K562 (cell line): ENCODE measurements at regions not wholly inside any gene's neighbourhood (a gene's known extent, or its start where the extent isn't known, plus 50 kb on each side); places are given as distances from the start of the nearest gene placed in this dataset.

Source experiments
- ATAC-seq: fragments of 200-7000 bp; cut with Tn5 transposase; 3 replicates; pipeline ENCODE4 v1.9.1; 2020; ENCODE audit warnings: moderate library complexity
- BruUV-seq: library from RNA; stranded (reverse); fragments of 400-500 nt; replicated peaks from 2 replicates; lab custom pipeline; 2021; lab: Mats Ljungman, UMichigan
- CTCF ChIA-PET: fragments of 300-600 bp; formaldehyde crosslinking; extraction: SDS; loops from one replicate; lab custom pipeline; 2021; ENCODE audit warnings: low intra/inter-chr PET ratio; lab: Yijun Ruan, JAX
- POLR2A ChIA-PET: fragments of 300-600, 350-650 bp; sonication (Branson Sonifier 250); formaldehyde crosslinking; extraction: SDS; loops from one replicate; lab custom pipeline; 2021; ENCODE audit warnings: antibody characterized with exemption, inconsistent platforms; lab: Yijun Ruan, JAX
- DNase-seq, 4 experiments: peaks; one replicate each; pipeline versions ENCODE4 v3.0.0 to v3.0.0-alpha.2; 2011 to 2018; ENCODE audit warnings: low spot score in 3 of 4, mixed read lengths in 3 of 4; ENCODE audit errors: extremely low read depth in 1 of 4
- FAIRE-seq: peaks from 2 replicates; lab custom pipeline; 2011; peaks lifted over from hg19 to GRCh38; lab: Jason Lieb, UNC
- H2AFZ ChIP-seq: 2 replicates; pipeline ENCODE4 v1.6.0; 2011; ENCODE audit warnings: low read depth, low read length, control low read depth, inconsistent platforms
- H3K27ac ChIP-seq: fragments of 200-600 bp; 3 replicates; pipeline ENCODE4 v1.8.0; 2011; ENCODE audit warnings: low read depth, mild to moderate bottlenecking, control low read depth, inconsistent platforms, low read length, moderate library complexity, mixed read lengths; ENCODE audit errors: extremely low read depth
- H3K27me3 ChIP-seq, 2 experiments: fragments of 300-600 bp in 1 of 2; 2 replicates in 1 of 2; 3 replicates in 1 of 2; pipeline versions ENCODE4 v1.6.0 to v1.8.0; 2011; ENCODE audit warnings: inconsistent platforms in 2 of 2, low read length in 2 of 2, mild to moderate bottlenecking in 1 of 2, mixed read lengths in 1 of 2, moderate library complexity in 1 of 2; ENCODE audit not compliant: control insufficient read depth in 2 of 2, insufficient read depth in 2 of 2
- H3K36me3 ChIP-seq: fragments of 300-600 bp; 3 replicates; pipeline ENCODE4 v1.8.0; 2011; ENCODE audit warnings: mild to moderate bottlenecking, low read length, inconsistent platforms; ENCODE audit not compliant: control insufficient read depth, insufficient read depth
- H3K4me1 ChIP-seq, 2 experiments: fragments of 200-600 bp in 1 of 2; replicated peaks in 1 of 2; 2 replicates in 1 of 2; 3 replicates in 1 of 2; pipeline versions ENCODE4 v1.5.1 to v1.8.0; 2011; ENCODE audit warnings: inconsistent platforms in 2 of 2, low read length in 2 of 2, mild to moderate bottlenecking in 1 of 2, mixed read lengths in 1 of 2, moderate library complexity in 1 of 2; ENCODE audit not compliant: control insufficient read depth in 2 of 2, insufficient read depth in 2 of 2
- H3K4me2 ChIP-seq: 2 replicates; pipeline ENCODE4 v1.6.1; 2011; ENCODE audit warnings: low read length, control low read depth, inconsistent platforms, mixed read lengths; ENCODE audit not compliant: insufficient read depth
- H3K4me3 ChIP-seq: fragments of 200-600 bp; sonication (generic), shearing (Covaris generic); 2 replicates; pipeline ENCODE4 v1.5.1; 2016; ENCODE audit warnings: control low read depth, inconsistent platforms
- H3K79me2 ChIP-seq: fragments of 200-600 bp; 3 replicates; pipeline ENCODE4 v1.8.0; 2011; ENCODE audit warnings: low read length, inconsistent platforms; ENCODE audit not compliant: control insufficient read depth, insufficient read depth
- H3K9ac ChIP-seq, 2 experiments: 2 replicates each; pipeline versions ENCODE4 v1.6.0 to v1.6.1; 2011; ENCODE audit warnings: low read depth in 2 of 2, low read length in 2 of 2, control low read depth in 1 of 2, inconsistent platforms in 1 of 2, mild to moderate bottlenecking in 1 of 2, mixed read lengths in 1 of 2; ENCODE audit not compliant: insufficient read depth in 1 of 2
- H3K9me1 ChIP-seq: one replicate; pipeline ENCODE4 v1.6.0; 2011; ENCODE audit warnings: inconsistent platforms, mild to moderate bottlenecking, low read length, moderate library complexity; ENCODE audit not compliant: control insufficient read depth, insufficient read depth
- H3K9me3 ChIP-seq: replicated peaks from 2 replicates; pipeline ENCODE4 v1.5.1; 2011; ENCODE audit warnings: low read depth, low read length, inconsistent platforms; ENCODE audit not compliant: control insufficient read depth, insufficient read depth
- H4K20me1 ChIP-seq: replicated peaks from 2 replicates; pipeline ENCODE4 v1.6.1; 2011; ENCODE audit warnings: low read length, inconsistent platforms, mixed read lengths; ENCODE audit not compliant: control insufficient read depth, insufficient read depth
- EP300 ChIP-seq: IDR thresholded peaks from 2 replicates; pipeline ENCODE4 v1.6.1; 2012; ENCODE audit warnings: low read length, improper control_type of control experiment
- ETS2 ChIP-seq: IDR thresholded peaks from 2 replicates; pipeline ENCODE4 v1.6.1; 2016; ENCODE audit warnings: borderline replicate concordance, missing genetic modification characterization, mild to moderate bottlenecking, moderate library complexity, missing compliant biosample characterization; ENCODE audit not compliant: poor library complexity, severe bottlenecking
- KAT2B ChIP-seq: IDR thresholded peaks from one replicate; pipeline ENCODE4 v1.6.1; 2012; ENCODE audit warnings: low read depth, mild to moderate bottlenecking, control low read depth, inconsistent platforms, low read length, moderate library complexity
- L3MBTL2 ChIP-seq: fragments of 450-650 bp; IDR thresholded peaks from 2 replicates; pipeline ENCODE4 v1.6.1; 2016; ENCODE audit warnings: mild to moderate bottlenecking, moderate library complexity
- ZNF124 ChIP-seq: sonication (generic); formaldehyde crosslinking; IDR thresholded peaks from 2 replicates; pipeline ENCODE4 v1.8.1; 2022; ENCODE audit warnings: missing genetic modification reagents
- ZNF785 ChIP-seq: fragments of 250-450 bp; sonication (Bioruptor Pico); IDR thresholded peaks from 2 replicates; pipeline ENCODE4 v1.4.0; 2020; ENCODE audit warnings: mild to moderate bottlenecking
- WGBS: fragments of 100-300 bp; shearing (Covaris generic); methylation state at CpG from one replicate; pipeline ENCODE4 v1.1.6; 2016; ENCODE audit warnings: low coverage, mixed read lengths; ENCODE audit not compliant: insufficient coverage; ENCODE audit errors: missing lambda C conversion rate; 5-methylcytosine and 5-hydroxymethylcytosine counted together
- in situ Hi-C: fragments of 300-500 bp; cut with MboI; formaldehyde crosslinking; loops from 4 replicates; pipeline ENCODE4 v1.15.0; 2018; ENCODE audit warnings: inconsistent platforms, mixed read lengths
- intact Hi-C: fragments of 100-400 bp; cut with micrococcal nuclease; formaldehyde crosslinking; loops from 2 replicates; pipeline ENCODE4 v1.14.2; 2022
- TF ChIP-seq, protein P1 (sequence below): fragments of 250-450 bp; sonication (Bioruptor Pico); IDR thresholded peaks from 2 replicates; pipeline ENCODE4 v1.8.0; 2021; ENCODE audit warnings: borderline replicate concordance, mild to moderate bottlenecking, moderate library complexity; ENCODE audit not compliant: poor library complexity, severe bottlenecking
- TF ChIP-seq, protein P2 (sequence below): sonication (generic); formaldehyde crosslinking; IDR thresholded peaks from 2 replicates; pipeline ENCODE4 v1.8.1; 2022; ENCODE audit warnings: missing genetic modification reagents

DNA sequence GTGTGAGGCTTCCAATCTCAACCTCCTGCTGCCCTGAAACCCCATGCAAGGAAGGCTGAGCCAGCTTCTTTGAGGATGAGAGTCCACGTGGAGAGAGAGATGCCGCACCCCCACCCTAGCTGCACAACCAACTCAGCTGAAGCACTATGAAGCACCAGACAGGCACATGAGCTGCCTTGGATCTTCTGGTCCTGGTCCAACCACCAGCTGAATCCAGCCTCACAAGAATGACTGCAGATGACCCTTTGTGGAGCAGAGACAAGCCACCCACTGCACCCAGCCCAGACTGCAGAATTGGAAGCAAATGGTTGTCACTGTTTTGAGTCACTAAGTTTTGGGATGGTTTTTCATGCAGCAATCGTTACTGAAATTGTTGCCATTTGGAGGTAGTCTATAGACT is 149.6 kb upstream of the SYT13 start:
- DNase-seq, result no peak
- intact Hi-C loops, result no loop called here
- 3% methylated on average over 3 of the region's 3 CpGs for WGBS
- Histone ChIP-seq H3K4me3 (no peak overlapping the region), H3K27me3 (peaks cover 5 to 6% of the 10 kb centered on the region in 2 experiments; a peak in 2 of 5 replicates), H3K4me1 (no peaks in the 10 kb centered on the region), H4K20me1 (no peaks in the 10 kb centered on the region), H3K9ac (no peak overlapping the region), H3K9me1 (no peaks in the 10 kb centered on the region), H3K79me2 (no peaks in the 10 kb centered on the region), H3K4me2 (no peak overlapping the region), H3K9me3 (no peaks in the 10 kb centered on the region), H2AFZ (no peak overlapping the region), H3K27ac (no peak overlapping the region), H3K36me3 (no peaks in the 10 kb centered on the region)
- TF ChIP-seq ZNF785 (no peak), EP300 (no peak), KAT2B (no peak), ZNF124 (no peak), L3MBTL2 (no peak), ETS2 (tag) (no peak)
- TF ChIP-seq, protein P1, sequence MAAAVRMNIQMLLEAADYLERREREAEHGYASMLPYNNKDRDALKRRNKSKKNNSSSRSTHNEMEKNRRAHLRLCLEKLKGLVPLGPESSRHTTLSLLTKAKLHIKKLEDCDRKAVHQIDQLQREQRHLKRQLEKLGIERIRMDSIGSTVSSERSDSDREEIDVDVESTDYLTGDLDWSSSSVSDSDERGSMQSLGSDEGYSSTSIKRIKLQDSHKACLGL (CRISPR knock-in tag), result no peak
- TF ChIP-seq, protein P2, sequence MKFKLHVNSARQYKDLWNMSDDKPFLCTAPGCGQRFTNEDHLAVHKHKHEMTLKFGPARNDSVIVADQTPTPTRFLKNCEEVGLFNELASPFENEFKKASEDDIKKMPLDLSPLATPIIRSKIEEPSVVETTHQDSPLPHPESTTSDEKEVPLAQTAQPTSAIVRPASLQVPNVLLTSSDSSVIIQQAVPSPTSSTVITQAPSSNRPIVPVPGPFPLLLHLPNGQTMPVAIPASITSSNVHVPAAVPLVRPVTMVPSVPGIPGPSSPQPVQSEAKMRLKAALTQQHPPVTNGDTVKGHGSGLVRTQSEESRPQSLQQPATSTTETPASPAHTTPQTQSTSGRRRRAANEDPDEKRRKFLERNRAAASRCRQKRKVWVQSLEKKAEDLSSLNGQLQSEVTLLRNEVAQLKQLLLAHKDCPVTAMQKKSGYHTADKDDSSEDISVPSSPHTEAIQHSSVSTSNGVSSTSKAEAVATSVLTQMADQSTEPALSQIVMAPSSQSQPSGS (CRISPR knock-in tag), result no peak
- no peak for ATAC-seq
- ChIA-PET CTCF (no interaction called here), POLR2A (interaction anchor here (1.0 kb wide), 1 partner anchor 137 kb away, joined by 3 read pairs; no protein-coding TSS in a partner anchor)
- FAIRE-seq, result no peak
- in situ Hi-C loops, result no loop called here
- no TSS peak for BruUV-seq
